IMR-90 (cell line): ENCODE measurements at regions not wholly inside any gene's neighbourhood (a gene's known extent, or its start where the extent isn't known, plus 50 kb on each side); places are given as distances from the start of the nearest gene placed in this dataset.

Experiments used
- ATAC-seq: fragments of 200-7000 bp; cut with Tn5 transposase; 2 replicates; pipeline ENCODE4 v1.9.1; 2020; ENCODE audit warnings: low read depth, mild to moderate bottlenecking, moderate library complexity
- BruUV-seq: library from RNA; stranded (reverse); fragments of 400-500 nt; replicated peaks from 2 replicates; lab custom pipeline; 2021; lab: Mats Ljungman, UMichigan
- CTCF ChIA-PET: fragments of 300-600 bp; formaldehyde crosslinking; extraction: SDS; loops from one replicate; lab custom pipeline; 2021; ENCODE audit warnings: antibody characterized with exemption; lab: Yijun Ruan, JAX
- POLR2A ChIA-PET: fragments of 300-600 bp; sonication (Branson Sonifier 250); formaldehyde crosslinking; loops from one replicate; lab custom pipeline; 2022; ENCODE audit warnings: antibody characterized with exemption; ENCODE audit not compliant: unreplicated experiment; lab: Charles Lee
- DNase-seq: peaks from one replicate; pipeline ENCODE4 v3.0.0; 2013
- H2AFZ ChIP-seq: replicated peaks from 2 replicates; pipeline ENCODE3; 2013; ENCODE audit warnings: low read length, mild to moderate bottlenecking; ENCODE audit not compliant: poor library complexity
- H2AK5ac ChIP-seq: 2 replicates; pipeline ENCODE4 v1.6.1; 2013; ENCODE audit warnings: low read depth, low read length, inconsistent platforms
- H2AK9ac ChIP-seq: replicated peaks from 2 replicates; pipeline ENCODE3; 2013; ENCODE audit warnings: mild to moderate bottlenecking, low read depth, low read length, moderate library complexity; ENCODE audit not compliant: poor library complexity
- H2BK120ac ChIP-seq: 2 replicates; pipeline ENCODE4 v1.6.1; 2013; ENCODE audit warnings: low read depth, low read length, inconsistent platforms
- H2BK15ac ChIP-seq: 3 replicates; pipeline ENCODE4 v1.6.1; 2013; ENCODE audit warnings: low read depth, low read length, inconsistent platforms
- H2BK20ac ChIP-seq: 2 replicates; pipeline ENCODE4 v1.6.1; 2013; ENCODE audit warnings: low read depth, mild to moderate bottlenecking, inconsistent platforms, low read length, moderate library complexity
- H2BK5ac ChIP-seq: 2 replicates; pipeline ENCODE4 v1.6.1; 2013; ENCODE audit warnings: mild to moderate bottlenecking, low read depth, low read length, inconsistent platforms; ENCODE audit not compliant: poor library complexity, severe bottlenecking
- H3K14ac ChIP-seq: replicated peaks from 2 replicates; pipeline ENCODE4 v1.6.1; 2013; ENCODE audit warnings: low read depth, low read length, inconsistent platforms
- H3K18ac ChIP-seq: 2 replicates; pipeline ENCODE4 v1.6.1; 2013; ENCODE audit warnings: low read depth, low read length, control low read depth
- H3K23ac ChIP-seq: 2 replicates; pipeline ENCODE4 v1.6.1; 2013; ENCODE audit warnings: low read depth, low read length, inconsistent platforms
- H3K27ac ChIP-seq: 2 replicates; pipeline ENCODE4 v1.5.1; 2013; ENCODE audit warnings: mild to moderate bottlenecking, control low read depth, low read length; ENCODE audit not compliant: insufficient read depth
- H3K27me3 ChIP-seq: 2 replicates; pipeline ENCODE4 v1.6.1; 2013; ENCODE audit warnings: low read length; ENCODE audit not compliant: control insufficient read depth, insufficient read depth
- H3K36me3 ChIP-seq: 2 replicates; pipeline ENCODE4 v1.6.1; 2013; ENCODE audit warnings: low read length, mixed read lengths; ENCODE audit not compliant: control insufficient read depth, insufficient read depth
- H3K4ac ChIP-seq: 2 replicates; pipeline ENCODE4 v1.6.1; 2013; ENCODE audit warnings: low read depth, low read length, inconsistent platforms
- H3K4me1 ChIP-seq: 2 replicates; pipeline ENCODE4 v1.6.1; 2013; ENCODE audit warnings: low read length, mixed read lengths; ENCODE audit not compliant: control insufficient read depth, insufficient read depth
- H3K4me2 ChIP-seq: 2 replicates; pipeline ENCODE4 v1.6.1; 2013; ENCODE audit warnings: low read depth, mild to moderate bottlenecking, control low read depth, low read length, moderate library complexity
- H3K4me3 ChIP-seq: 2 replicates; pipeline ENCODE4 v1.5.1; 2013; ENCODE audit warnings: low read depth, mild to moderate bottlenecking, control low read depth, low read length, moderate library complexity; ENCODE audit not compliant: insufficient read depth
- H3K56ac ChIP-seq: 2 replicates; pipeline ENCODE4 v1.6.1; 2013; ENCODE audit warnings: low read length, inconsistent platforms; ENCODE audit not compliant: insufficient read depth; ENCODE audit errors: extremely low read depth
- H3K79me1 ChIP-seq, 2 experiments: 2 replicates each; pipeline ENCODE4 v1.6.1; 2013; ENCODE audit warnings: low read length in 2 of 2, inconsistent platforms in 1 of 2, low read depth in 1 of 2
- H3K9ac ChIP-seq: 2 replicates; pipeline ENCODE4 v1.6.1; 2013; ENCODE audit warnings: low read depth, low read length, control low read depth
- H3K9me1 ChIP-seq: 2 replicates; pipeline ENCODE4 v1.6.1; 2013; ENCODE audit warnings: low read length, inconsistent platforms; ENCODE audit not compliant: insufficient read depth
- H3K9me3 ChIP-seq: 2 replicates; pipeline ENCODE4 v1.6.1; 2013; ENCODE audit warnings: low read length; ENCODE audit not compliant: control insufficient read depth, insufficient read depth
- H4K20me1 ChIP-seq: 2 replicates; pipeline ENCODE4 v1.6.1; 2013; ENCODE audit warnings: low read length, inconsistent platforms; ENCODE audit not compliant: insufficient read depth
- H4K5ac ChIP-seq: 2 replicates; pipeline ENCODE4 v1.6.1; 2013; ENCODE audit warnings: mild to moderate bottlenecking, low read depth, low read length, control low read depth
- H4K8ac ChIP-seq, 2 experiments: 2 replicates each; pipeline ENCODE4 v1.6.1; 2013; ENCODE audit warnings: low read depth in 2 of 2, low read length in 2 of 2, control low read depth in 1 of 2, inconsistent platforms in 1 of 2
- H4K91ac ChIP-seq: 2 replicates; pipeline ENCODE4 v1.6.1; 2013; ENCODE audit warnings: low read depth, low read length, inconsistent platforms; ENCODE audit not compliant: insufficient read depth
- BHLHE40 ChIP-seq: fragments of 150-350 bp; IDR thresholded peaks from 2 replicates; pipeline ENCODE4 v1.6.1; 2016; ENCODE audit warnings: mild to moderate bottlenecking, low read depth, low read length
- CEBPB ChIP-seq: IDR thresholded peaks from 2 replicates; pipeline ENCODE4 v1.6.1; 2012; ENCODE audit warnings: low read depth, low read length, improper control_type of control experiment
- CTCF ChIP-seq: conservative IDR thresholded peaks from 2 replicates; pipeline ENCODE4 v1.5.1; 2012; ENCODE audit warnings: mild to moderate bottlenecking, low read depth, low read length, improper control_type of control experiment
- ELK1 ChIP-seq: fragments of 150-350 bp; IDR thresholded peaks from 2 replicates; pipeline ENCODE4 v1.6.1; 2016; ENCODE audit warnings: low read depth, mild to moderate bottlenecking, low read length, moderate library complexity, borderline replicate concordance
- FOS ChIP-seq: fragments of 150-350 bp; IDR thresholded peaks from 2 replicates; pipeline ENCODE4 v1.6.1; 2016; ENCODE audit warnings: low read depth, low read length
- MAFK ChIP-seq: IDR thresholded peaks from 2 replicates; pipeline ENCODE4 v1.6.1; 2012; ENCODE audit warnings: low read depth, low read length, improper control_type of control experiment
- MAZ ChIP-seq: IDR thresholded peaks from 2 replicates; pipeline ENCODE4 v1.6.1; 2012; ENCODE audit warnings: low read depth, mild to moderate bottlenecking, low read length, improper control_type of control experiment, moderate library complexity, borderline replicate concordance
- NFE2L2 ChIP-seq: fragments of 150-350 bp; IDR thresholded peaks from 2 replicates; pipeline ENCODE4 v1.6.1; 2016; ENCODE audit warnings: low read depth, mild to moderate bottlenecking, low read length
- POLR2A ChIP-seq: IDR thresholded peaks from 2 replicates; pipeline ENCODE4 v1.6.1; 2012; ENCODE audit warnings: mild to moderate bottlenecking, low read depth, low read length
- RCOR1 ChIP-seq: IDR thresholded peaks from 2 replicates; pipeline ENCODE4 v1.6.1; 2012; ENCODE audit warnings: mild to moderate bottlenecking, low read length, improper control_type of control experiment; ENCODE audit not compliant: insufficient replicate concordance
- RFX5 ChIP-seq: IDR thresholded peaks from 2 replicates; pipeline ENCODE4 v1.8.0; 2012; ENCODE audit warnings: low read depth, mild to moderate bottlenecking, low read length, moderate library complexity
- USF2 ChIP-seq: fragments of 150-350 bp; IDR thresholded peaks from 2 replicates; pipeline ENCODE4 v1.6.1; 2017; ENCODE audit warnings: mild to moderate bottlenecking, antibody characterized with exemption, low read length, low read depth
- WGBS, 2 experiments: methylation state at CpG; one replicate each; pipeline versions ENCODE4 v1.1.5 to v1.1.7; 2013; ENCODE audit warnings: missing lambda C conversion rate in 2 of 2; ENCODE audit not compliant: insufficient read length in 1 of 2; ENCODE audit errors: extremely low coverage in 2 of 2; 5-methylcytosine and 5-hydroxymethylcytosine counted together
- dilution Hi-C: fragments of 300-500 bp; cut with HindIII; formaldehyde crosslinking; loops from one replicate; pipeline ENCODE4 v1.14.3; 2018; ENCODE audit warnings: low sequenced_read_pairs; ENCODE audit not compliant: unreplicated experiment
- in situ Hi-C: fragments of 300-500 bp; cut with MboI; formaldehyde crosslinking; loops from 3 replicates; pipeline ENCODE4 v1.14.3; 2019; ENCODE audit warnings: low sequenced_read_pairs, inconsistent platforms, mixed read lengths
- intact Hi-C: fragments of 100-400 bp; cut with micrococcal nuclease; formaldehyde crosslinking; loops from 2 replicates; pipeline ENCODE4 v1.10.0; 2022

GRCh38 chr18:71760541-71760940 lies 783.6 kb downstream of the CBLN2 start:
- Histone ChIP-seq H3K18ac (no peak overlapping the region), H3K4ac (no peak overlapping the region), H4K91ac (no peak overlapping the region), H3K9me1 (no peaks in the 10 kb centered on the region), H2BK20ac (no peak overlapping the region), H3K4me2 (no peak overlapping the region), H2AFZ (no peak overlapping the region), H3K4me1 (no peaks in the 10 kb centered on the region), H4K20me1 (no peaks in the 10 kb centered on the region), H3K23ac (no peak overlapping the region), H4K8ac (no peak overlapping the region), H3K4me3 (no peak overlapping the region), H3K36me3 (no peaks in the 10 kb centered on the region), H3K27ac (no peak overlapping the region), H3K56ac (no peak overlapping the region), H3K9me3 (peaks cover 11% of the 10 kb centered on the region), H4K5ac (no peak overlapping the region), H3K27me3 (no peaks in the 10 kb centered on the region), H2BK15ac (no peak overlapping the region), H2AK9ac (no peak overlapping the region), H2BK5ac (no peak overlapping the region), H2BK120ac (no peak overlapping the region), H3K14ac (no peak overlapping the region), H3K79me1 (no peaks in the 10 kb centered on the region), H2AK5ac (no peak overlapping the region), H3K9ac (no peak overlapping the region)
- in situ Hi-C loops (no loop called here), intact Hi-C loops (no loop called here), dilution Hi-C loops (no loop called here)
- no peak for DNase-seq
- WGBS, 2 experiments: no CpG with 5 or more reads among the region's 5 CpGs
- ChIA-PET POLR2A (no interaction called here), CTCF (no interaction called here)
- TF ChIP-seq MAFK (no peak), BHLHE40 (no peak), NFE2L2 (no peak), FOS (no peak), USF2 (no peak), CTCF (no peak), CEBPB (no peak), POLR2A (no peak), RFX5 (no peak), RCOR1 (no peak), MAZ (no peak), ELK1 (no peak)
- no peak for ATAC-seq
- no TSS peak for BruUV-seq
